ENCODE measurements at regions not wholly inside any gene's neighbourhood (a gene's known extent, or its start where the extent isn't known, plus 50 kb on each side); places are given as distances from the start of the nearest gene placed in this dataset.

DNA sequence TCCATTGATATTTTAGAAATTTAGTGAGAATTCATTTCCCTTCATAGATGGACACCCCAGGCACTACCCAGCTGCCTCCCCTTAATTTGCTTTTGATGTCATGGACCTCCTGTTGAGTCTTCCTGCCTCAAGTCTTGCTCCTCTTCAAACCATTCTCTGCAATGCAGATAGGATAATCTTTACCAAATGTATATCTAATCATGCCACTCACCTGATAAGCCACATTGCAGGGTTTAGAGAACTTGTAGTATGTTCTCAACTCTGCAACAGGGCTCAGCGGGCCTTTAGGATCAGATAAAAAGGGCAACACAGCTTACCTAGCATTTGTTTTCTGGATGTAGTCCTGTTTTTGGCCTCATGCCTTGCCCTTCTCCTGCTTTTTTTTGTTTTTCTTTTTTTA lies 234.5 kb downstream of the EMP1 start:
- no peak for TF ChIP-seq FOXP2 (optimal IDR thresholded peaks at IDR 0.05; ENCODE audit: borderline replicate concordance, extremely low read depth, extremely low read length, insufficient read depth)
- no peak for TF ChIP-seq SIN3A (IDR thresholded peaks at IDR 0.05; ENCODE audit: borderline replicate concordance, insufficient read depth, low read length)
- TF ChIP-seq POLR2AphosphoS5 (IDR thresholded peaks at IDR 0.05; ENCODE audit: low read depth, low read length) = no peak
- no peak for TF ChIP-seq TAF1 (IDR thresholded peaks at IDR 0.05; ENCODE audit: borderline replicate concordance, insufficient read depth, low read length)
- TF ChIP-seq, protein P1, sequence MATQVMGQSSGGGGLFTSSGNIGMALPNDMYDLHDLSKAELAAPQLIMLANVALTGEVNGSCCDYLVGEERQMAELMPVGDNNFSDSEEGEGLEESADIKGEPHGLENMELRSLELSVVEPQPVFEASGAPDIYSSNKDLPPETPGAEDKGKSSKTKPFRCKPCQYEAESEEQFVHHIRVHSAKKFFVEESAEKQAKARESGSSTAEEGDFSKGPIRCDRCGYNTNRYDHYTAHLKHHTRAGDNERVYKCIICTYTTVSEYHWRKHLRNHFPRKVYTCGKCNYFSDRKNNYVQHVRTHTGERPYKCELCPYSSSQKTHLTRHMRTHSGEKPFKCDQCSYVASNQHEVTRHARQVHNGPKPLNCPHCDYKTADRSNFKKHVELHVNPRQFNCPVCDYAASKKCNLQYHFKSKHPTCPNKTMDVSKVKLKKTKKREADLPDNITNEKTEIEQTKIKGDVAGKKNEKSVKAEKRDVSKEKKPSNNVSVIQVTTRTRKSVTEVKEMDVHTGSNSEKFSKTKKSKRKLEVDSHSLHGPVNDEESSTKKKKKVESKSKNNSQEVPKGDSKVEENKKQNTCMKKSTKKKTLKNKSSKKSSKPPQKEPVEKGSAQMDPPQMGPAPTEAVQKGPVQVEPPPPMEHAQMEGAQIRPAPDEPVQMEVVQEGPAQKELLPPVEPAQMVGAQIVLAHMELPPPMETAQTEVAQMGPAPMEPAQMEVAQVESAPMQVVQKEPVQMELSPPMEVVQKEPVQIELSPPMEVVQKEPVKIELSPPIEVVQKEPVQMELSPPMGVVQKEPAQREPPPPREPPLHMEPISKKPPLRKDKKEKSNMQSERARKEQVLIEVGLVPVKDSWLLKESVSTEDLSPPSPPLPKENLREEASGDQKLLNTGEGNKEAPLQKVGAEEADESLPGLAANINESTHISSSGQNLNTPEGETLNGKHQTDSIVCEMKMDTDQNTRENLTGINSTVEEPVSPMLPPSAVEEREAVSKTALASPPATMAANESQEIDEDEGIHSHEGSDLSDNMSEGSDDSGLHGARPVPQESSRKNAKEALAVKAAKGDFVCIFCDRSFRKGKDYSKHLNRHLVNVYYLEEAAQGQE (IDR thresholded peaks at IDR 0.05; ENCODE audit: insufficient read depth in 1 of 2, low read depth in 2 of 2, low read length in 2 of 2) = no peak

DNA sequence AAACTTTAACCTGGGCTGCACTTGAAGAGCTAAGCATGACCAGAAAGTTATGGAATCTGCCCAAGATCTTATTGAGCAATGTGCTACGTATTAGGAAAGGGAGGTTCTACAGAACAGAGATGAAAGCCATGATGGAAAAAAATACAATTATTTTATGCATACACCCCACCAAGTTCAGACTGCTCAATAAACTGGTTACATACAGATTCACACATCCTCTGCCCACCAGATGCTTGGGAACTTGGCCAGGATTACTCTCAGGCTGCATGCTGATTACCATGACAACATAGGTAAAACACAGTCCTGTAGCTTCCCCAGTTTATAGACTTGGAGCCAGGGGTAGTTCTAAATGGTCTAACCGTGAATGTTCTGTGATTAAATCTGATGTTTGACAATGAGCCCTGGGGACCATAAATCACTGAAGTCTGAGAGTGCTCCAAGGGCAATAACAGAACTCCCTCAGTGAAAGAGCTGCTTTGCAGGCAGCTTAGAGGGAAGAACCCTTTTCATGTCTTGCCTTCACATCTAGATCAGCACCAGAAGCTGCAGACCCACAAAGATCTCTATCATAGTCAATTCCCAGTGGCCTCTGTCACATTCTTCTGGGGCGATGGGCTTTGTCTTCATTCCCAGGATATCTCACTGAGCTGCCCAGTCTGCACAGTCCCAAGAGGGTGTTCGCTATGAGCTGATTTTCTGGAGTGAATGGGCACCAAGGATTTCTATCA lies 232.2 kb downstream of the EMP1 start:
- TF ChIP-seq TAF1 (IDR thresholded peaks at IDR 0.05; ENCODE audit: borderline replicate concordance, insufficient read depth, low read length) (no peak), SIN3A (IDR thresholded peaks at IDR 0.05; ENCODE audit: borderline replicate concordance, insufficient read depth, low read length) (no peak), FOXP2 (optimal IDR thresholded peaks at IDR 0.05; ENCODE audit: borderline replicate concordance, extremely low read depth, extremely low read length, insufficient read depth) (no peak), POLR2AphosphoS5 (IDR thresholded peaks at IDR 0.05; ENCODE audit: low read depth, low read length) (no peak)
- TF ChIP-seq, protein P1 (IDR thresholded peaks at IDR 0.05; ENCODE audit: insufficient read depth in 1 of 2, low read depth in 2 of 2, low read length in 2 of 2) = no peak

GRCh38 chr12:13425766-13426165 lies 229.2 kb downstream of the EMP1 start:
- no peak for TF ChIP-seq FOXP2 (optimal IDR thresholded peaks at IDR 0.05; ENCODE audit: borderline replicate concordance, extremely low read depth, extremely low read length, insufficient read depth)
- TF ChIP-seq SIN3A (IDR thresholded peaks at IDR 0.05; ENCODE audit: borderline replicate concordance, insufficient read depth, low read length) = no peak
- TF ChIP-seq, protein P1 (IDR thresholded peaks at IDR 0.05; ENCODE audit: insufficient read depth in 1 of 2, low read depth in 2 of 2, low read length in 2 of 2) = no peak
- no peak for TF ChIP-seq POLR2AphosphoS5 (IDR thresholded peaks at IDR 0.05; ENCODE audit: low read depth, low read length)

DNA sequence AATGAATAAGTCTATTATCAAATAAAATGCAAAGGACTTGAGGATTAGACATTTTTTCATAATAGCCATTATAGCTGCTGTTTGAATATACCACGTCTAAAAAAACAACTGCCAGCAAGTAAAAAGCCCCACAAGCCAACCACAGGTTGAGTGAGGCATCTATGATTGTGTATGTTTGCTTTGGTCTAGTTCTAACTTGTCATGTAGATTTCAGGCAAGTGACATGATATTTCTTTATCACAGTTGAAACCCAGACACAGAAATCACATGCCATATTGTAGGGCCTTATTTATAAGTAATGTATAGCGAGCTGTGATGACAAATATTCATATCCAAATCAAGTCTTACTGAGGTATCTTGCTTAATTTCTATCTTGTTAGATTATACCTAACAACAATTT lies 225.8 kb downstream of the EMP1 start:
- TF ChIP-seq TAF1 (IDR thresholded peaks at IDR 0.05; ENCODE audit: borderline replicate concordance, insufficient read depth, low read length) (no peak), POLR2AphosphoS5 (IDR thresholded peaks at IDR 0.05; ENCODE audit: low read depth, low read length) (no peak), SIN3A (IDR thresholded peaks at IDR 0.05; ENCODE audit: borderline replicate concordance, insufficient read depth, low read length) (no peak), FOXP2 (optimal IDR thresholded peaks at IDR 0.05; ENCODE audit: borderline replicate concordance, extremely low read depth, extremely low read length, insufficient read depth) (no peak)
- TF ChIP-seq, protein P1 (IDR thresholded peaks at IDR 0.05; ENCODE audit: insufficient read depth in 1 of 2, low read depth in 2 of 2, low read length in 2 of 2) = no peak

Data from PFSK-1 (cell line).